ELR (cell line): ENCODE measurements at regions not wholly inside any gene's neighbourhood (a gene's known extent, or its start where the extent isn't known, plus 50 kb on each side); places are given as distances from the start of the nearest gene placed in this dataset.

ENCODE experiments used
- DNase-seq: peaks from one replicate; pipeline ENCODE4 v3.0.0-alpha.2; 2015; ENCODE audit warnings: low read depth

DNA sequence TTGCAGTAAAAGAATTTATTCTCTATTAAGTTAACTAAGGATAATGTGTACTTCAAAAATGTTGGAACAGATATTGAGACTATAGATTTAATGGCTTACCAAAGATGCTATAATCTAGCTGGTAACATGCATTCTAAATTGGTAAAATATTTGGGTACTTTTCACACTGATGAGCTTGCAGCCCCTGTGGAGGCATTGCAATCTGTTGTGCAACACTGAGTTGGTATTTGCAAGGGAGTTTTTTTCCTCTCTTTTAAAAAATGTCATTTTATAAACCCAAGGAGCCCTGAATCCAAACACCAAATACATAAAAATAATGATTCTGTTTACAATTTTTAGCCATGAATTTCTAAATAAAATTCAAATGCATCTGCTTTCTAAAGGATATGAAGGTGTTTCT is 944.8 kb downstream of the DTWD2 start:
- no peak for DNase-seq

DNA sequence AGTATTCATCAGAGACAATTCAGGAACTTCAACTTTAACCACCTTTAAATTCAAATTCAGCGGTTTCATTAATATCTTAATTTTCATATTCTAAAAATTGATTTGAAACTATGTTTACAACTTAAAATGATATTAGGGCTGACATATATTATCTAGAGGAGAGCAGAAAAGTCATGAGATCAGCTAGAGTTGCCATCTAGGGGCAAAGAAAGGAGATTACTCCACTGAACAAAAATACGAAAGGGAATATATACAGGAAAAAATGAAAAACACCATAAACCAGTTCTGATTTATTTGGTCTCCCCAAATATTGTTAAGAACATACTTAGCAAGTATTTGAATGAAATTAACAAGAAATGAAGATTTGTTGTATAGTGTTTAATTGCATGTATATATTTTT is 946.3 kb downstream of the DTWD2 start:
- DNase-seq: no peak

DNA sequence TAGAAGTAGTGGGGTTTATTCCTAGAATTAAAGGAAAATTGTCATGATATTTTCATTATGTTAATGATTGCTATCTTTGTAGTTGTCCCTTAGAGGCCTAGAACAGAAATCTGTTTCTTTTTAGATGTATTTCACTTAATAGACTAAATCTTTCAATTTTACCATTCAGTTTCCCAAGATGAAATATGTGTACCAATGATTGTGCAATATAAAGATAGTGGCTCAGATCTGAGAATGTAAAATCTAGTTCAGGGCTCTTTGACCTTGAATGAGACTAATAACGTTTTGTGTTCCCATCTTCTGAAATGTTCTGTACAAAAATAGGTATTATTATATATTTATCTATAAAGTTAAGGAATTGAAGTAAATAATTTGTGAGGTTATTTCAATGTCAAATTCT is 947.9 kb downstream of the DTWD2 start:
- DNase-seq: no peak

DNA sequence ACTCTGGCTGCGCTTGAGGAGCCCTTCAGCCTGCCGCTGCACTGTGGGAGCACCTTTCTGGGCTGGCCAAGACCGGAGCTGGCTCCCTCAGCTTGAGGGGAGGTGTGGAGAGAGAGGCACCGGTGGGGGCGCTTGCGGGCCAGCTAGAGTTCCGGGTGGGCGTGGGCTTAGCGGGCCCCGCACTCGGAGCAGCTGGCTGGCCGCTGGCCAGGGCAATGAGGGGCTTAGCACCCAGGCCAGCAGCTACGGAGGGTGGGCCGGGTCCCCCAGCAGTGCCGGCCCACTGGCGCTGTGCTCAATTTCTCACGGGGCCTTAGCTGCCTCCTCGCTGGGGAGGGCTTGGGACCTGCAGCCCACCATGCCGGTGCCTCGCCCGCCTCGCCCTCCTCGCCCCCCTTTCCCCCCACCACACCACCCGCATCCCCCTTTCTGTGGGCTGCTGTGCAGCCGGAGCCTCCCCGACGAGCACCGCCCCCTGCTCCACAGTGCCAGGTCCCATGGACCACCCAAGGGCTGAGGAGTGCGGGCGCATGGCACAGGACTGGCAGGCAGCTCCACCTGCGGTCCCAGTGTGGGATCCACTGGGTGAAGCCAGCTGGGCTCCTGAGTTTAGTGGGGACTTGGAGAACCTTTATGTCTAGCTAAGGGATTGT is 954.5 kb downstream of the DTWD2 start:
- no peak for DNase-seq

DNA sequence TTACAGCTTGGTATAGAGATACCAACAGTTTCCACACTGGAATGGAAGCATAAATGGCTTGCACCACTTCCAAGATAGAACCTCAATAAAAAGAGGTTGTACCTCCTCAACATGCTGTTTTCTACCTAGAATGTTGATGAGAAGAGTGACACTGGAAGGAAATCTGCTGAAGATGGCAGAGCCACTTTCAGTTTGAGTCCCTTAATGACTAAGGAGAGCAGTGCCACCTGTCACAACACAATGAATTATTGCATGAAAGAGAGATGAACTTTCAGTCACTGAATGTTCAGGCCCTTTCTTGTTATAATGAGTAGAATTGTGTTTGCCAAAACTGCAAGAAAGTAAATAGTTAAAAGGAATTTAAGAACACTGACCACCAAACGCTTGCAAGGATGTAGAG is 958.5 kb downstream of the DTWD2 start:
- no peak for DNase-seq

DNA sequence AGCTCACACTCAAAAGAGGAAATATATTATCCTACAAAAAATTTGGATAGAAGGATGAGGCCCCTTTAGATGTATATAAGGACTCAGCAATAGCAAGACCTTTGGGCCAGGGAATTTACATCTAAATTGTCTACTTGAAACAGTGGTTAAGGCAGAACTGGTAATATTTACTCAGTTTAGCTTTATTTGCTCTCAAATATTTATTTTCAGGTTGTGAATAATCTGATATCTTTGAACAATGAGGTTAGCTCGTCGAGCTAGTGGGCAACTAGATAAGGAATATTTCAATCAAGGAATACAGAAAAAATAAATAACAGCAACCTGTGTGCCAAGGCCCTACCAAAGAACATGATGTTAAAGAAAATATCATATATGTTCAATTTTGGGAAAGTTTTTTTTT is 966.3 kb downstream of the DTWD2 start:
- no peak for DNase-seq

DNA sequence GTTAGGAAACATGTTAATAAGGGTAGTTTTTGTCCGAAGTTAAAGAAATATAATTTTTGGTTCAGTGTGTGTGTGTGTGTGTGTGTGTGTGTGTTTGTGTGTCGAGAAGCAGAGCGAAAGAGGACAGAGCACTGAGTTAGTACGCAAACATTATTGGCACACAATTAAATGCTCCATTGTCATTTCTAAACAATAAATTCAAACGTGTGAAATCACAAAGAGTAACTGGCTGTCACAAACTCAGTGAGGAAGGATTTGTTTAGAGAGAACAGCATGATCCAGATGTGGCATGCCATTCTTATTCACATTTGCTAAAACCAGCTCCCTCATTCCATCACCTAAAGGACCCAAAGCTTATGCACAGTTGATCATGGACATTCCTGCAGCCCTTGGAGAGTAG is 970.8 kb downstream of the DTWD2 start:
- no peak for DNase-seq

DNA sequence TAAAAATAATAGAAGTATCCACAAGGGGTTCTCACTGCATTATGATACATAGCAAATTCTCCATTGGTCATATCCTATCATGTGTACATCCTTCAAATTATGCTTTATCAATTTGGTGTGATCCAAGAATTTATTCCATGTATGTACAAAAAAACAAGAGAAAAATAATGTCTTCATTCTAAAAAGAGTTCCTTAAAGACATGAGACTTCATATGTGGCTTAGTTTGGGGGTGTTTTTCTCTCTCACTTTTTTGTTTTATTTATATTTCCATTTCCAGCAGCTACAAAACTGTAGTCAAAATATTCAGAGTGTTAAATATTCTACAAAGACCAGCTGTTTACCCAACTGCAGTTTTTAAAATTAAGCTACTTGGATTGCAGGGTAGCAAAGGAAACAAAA is 972.0 kb downstream of the DTWD2 start:
- no peak for DNase-seq

DNA sequence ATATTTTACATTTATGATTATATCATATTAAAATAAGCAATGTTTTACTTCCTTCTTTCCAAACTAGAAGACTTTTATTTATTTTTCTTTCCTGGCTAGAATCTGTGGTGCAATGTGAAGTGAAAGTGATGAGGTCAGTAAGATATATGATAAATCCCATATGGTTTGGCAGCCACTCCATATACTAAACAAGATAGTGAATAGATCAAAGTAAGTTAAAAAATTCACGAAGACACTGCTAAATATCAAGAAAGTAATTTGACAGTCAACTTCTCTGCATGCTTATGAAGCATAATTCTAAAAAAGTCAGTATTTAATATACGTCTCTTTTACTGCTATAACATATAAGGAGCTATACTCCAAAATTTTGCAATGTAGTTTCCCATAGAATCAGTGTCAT is 972.8 kb downstream of the DTWD2 start:
- no peak for DNase-seq

DNA sequence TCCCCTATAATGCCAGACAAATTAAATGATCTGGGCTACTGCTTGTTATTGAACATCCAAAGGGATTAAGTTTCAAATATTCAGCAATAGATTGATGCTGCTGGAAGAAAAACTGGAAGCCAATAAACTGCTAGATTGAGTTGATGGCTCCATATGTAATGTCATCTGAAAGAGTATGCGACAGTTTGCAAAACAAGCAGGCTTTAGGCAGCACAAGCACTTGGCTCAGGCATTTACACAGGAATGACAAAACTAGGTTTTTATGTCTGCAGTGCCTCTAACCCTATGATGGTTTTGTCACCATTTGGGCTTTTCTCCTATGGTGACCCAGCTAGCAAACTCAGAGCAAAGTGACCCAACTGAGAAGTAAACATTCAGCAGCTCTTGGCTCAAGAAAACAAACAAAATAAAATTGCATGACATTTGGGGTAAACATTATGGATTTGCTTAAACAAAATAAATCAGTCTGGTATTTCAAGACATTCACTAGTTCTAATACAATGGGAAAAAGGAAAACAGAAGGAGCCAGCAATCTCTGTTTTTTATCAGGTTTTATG is 978.5 kb downstream of the DTWD2 start:
- no peak for DNase-seq

DNA sequence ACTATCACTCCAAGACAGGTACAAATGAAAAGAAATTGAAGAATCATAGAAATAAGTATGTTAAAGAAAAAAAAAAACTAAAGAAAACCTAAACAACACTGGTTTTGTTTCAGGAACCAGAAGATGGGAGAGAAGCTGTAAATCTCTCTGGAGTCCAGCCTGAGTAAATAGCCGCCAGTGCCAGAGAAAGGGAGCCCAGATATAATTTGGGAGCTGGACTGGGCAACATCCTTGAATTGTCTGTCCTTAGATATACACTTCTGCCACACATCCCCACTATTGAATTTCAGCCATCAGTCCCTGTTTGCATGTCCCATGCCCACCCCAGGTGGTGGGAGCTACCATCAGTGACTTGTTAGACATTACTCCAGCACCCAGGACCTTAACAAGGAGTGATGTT is 979.6 kb downstream of the DTWD2 start:
- DNase-seq: no peak

DNA sequence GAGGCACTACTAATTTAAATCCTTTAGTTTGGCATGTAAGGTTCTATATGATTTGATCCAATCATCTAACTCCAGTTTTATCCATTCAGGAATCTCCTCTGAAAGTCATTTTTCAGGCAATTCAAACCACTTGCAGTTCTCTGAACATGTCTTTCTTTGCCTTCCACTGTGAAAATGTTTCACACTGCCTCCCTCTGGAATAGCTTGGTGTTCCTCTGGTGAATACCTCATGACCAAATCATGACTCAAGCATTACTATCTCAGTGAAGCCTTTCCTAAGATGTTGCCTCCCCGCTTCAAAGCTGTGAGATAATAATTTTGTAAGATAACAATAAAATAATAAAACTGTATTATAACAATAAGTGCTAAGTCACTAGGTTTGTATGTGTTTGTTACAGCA is 981.1 kb downstream of the DTWD2 start:
- DNase-seq: no peak

DNA sequence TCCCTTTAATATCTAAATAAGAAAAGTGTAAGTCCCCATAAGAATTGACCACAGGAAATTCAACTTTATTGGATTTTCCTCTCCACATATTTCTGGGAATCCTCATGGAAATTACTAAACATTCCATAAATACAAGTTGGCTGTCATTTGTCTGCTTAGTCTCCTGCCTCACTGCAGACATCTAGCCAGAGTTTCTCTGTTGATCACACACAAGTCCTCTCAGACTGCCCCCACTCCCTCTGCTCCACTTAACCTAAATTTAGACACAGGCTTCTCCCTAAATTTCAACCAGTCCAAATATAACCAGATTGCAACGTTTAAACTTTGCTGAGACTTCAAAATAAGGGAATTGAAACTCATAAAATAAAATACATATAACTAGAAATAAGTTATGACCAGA is 982.1 kb downstream of the DTWD2 start:
- DNase-seq: no peak

DNA sequence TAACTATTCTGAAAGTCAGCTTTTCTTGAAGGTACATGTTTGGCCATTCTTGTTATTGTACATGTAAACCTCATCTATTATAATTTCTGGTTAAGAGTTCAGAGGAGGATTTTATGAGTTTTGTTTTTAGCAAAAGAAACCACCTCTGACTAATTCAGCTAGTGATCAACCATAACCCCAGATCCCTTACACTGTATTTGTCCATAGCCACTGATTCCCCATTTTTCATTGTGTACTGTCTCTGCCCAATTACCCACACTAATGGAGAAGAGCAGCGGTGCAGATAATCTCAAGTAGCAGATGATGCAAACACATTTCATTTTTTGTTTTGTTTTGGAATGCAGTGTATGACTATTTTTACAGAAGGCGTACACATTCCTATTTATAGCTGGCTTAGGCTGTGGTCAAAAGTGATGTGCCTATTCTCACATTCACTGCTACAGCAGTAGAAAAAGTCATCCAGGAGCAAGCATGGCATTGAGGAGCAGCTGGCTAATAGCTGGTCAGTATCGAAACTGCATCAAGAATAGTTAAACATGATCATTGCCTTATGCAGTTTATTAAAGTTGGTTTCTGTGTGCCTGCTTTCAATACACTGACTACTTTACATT is 988.3 kb downstream of the DTWD2 start:
- DNase-seq: no peak

DNA sequence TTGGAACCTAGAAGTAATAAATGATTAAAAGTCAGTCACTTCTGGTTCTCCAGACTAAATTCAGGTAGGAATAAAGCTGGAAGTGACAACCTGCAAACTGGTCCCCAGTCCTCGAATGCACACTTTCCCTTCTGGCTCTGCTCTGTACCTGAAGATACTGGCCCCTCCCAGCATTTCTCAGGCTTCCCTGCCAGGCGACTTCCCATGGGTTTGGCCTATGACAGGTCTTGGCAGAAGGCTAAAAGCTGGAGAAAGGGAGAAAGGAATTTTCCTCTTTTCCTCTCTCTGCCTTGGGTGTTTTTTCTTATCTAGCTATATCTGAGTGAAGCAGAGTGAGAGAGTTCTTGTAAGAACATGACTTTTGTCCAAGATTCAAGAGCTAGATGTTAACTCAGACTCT is 1005.7 kb downstream of the DTWD2 start:
- DNase-seq: no peak

DNA sequence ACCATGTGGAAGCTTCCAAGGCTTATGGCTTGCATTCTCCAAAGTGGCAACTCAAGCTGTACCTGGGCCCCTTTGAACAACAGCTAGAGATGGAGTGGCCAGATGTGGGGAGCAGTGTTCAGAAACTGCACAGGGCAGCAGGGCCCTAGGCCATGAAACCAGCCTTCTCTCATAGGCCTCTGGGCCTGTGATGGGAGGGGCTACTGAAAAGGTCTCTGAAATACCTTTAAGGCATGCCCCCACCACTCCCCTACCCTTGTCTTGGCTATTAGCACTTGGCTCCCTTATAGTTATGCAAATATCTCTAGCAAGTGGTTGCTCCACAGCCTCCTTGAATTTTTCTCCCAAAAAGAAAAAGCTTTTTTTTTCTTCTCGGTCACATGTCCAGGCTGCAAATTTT is 1014.6 kb downstream of the DTWD2 start:
- no peak for DNase-seq

DNA sequence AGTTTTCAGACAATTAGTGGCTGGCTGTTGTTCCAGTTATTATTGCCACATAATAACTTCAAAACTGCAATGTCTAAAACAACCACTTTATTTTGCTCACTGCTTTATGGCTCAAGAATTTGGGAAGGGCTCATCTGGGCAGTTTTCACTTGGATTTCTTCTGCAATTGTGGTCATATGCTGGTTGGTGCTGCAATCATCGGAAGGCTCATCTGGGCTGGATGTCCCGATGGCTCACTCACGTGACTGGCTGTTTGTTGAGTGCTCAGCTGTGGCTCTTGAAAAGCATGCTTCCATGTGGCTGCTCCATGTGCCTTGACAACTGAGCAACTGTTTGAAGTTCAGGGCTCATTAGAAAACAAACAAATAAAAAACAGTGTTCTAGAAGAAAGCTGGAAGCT is 1032.5 kb downstream of the DTWD2 start:
- DNase-seq: no peak

DNA sequence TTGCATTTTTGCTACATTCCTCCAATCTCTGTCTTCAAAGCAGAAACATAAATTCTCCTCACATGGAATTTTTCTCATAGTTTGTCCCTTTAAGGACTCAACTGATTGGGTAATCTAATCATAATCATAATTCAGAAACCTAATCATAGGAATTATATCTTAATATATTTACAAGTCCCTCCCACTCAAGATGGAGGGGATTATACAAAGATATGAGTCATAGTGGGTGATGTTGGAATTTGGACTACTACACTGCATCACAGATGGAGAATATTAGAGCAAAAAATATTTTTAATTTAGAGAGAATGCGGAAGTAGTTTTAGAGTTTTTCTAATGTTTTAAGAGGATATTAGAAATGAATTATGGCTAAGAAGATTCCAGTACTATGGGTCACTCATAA is 1034.0 kb downstream of the DTWD2 start:
- DNase-seq: no peak

DNA sequence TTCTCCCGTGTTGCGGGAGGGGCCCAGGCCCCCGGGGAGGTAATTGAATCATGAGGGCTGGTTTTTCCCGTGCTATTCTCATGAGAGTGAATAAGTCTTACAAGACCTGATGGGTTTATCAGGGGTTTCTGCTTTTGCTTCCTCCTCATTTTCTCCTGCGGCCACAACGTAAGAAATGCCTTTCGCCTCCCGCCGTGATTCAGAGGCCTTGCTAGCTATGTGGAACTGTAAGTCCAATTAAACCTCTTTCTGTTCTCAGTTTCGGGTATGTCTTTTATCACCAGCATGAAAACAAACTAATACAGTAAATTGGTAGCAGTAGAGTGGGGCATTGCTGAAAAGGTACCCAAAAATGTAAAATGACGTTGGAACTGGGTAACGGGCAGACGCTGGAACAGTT is 1035.1 kb downstream of the DTWD2 start:
- DNase-seq: no peak

DNA sequence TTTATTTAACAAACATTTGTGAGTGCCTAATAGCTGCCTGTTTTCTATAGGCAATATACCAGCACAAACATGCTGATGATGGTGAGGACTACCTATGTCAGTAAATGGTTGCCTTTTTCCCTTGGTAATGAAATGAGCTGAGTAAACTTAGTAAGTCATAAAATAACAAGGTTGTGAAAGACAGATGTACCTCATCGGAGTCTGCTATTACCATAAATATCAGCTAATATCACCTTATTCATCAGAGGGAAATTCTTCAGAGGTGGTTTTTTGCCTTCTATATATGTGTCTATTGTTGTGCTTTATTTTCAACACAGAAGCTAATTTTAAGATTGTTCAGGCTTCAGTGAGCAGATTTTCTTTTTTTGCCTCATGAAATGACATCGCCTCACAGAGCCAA is 1040.5 kb downstream of the DTWD2 start:
- no peak for DNase-seq

DNA sequence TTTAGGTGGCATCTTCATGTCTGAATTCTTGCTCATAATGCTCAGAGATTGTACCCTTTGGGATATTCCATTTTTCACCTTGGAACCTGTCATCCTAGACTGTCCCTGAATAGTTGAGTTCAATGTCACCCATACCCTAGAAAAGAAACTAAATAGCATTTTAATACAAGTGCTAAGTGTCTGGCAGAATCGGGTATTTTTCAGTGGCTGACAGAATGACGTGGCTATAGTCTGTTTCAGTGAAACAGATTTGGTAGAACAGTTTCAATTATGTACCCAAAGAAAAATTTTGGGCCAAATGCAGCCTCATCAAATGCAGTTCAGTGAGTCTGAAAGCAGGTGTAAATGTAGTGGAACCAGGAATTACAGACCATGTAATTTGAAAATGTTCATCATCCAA is 1041.2 kb downstream of the DTWD2 start:
- no peak for DNase-seq

DNA sequence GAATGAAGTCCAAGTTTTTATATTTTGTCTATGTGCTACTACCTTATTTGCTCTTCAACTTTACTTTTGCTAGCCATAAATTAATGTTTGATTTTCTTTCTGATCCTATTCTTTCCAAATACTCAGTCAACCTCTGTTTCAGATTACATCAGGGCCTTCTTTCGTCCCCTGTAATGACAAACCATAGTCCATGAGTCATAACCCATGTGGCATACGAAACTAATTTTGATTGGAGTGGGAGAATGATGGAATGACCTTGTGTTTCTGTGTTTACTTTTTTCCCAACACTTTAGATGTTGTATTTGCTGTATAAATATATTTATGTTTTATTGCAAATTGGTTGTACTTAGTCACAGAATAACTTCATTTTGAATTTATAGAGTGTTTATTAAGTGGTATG is 1043.1 kb downstream of the DTWD2 start:
- no peak for DNase-seq

DNA sequence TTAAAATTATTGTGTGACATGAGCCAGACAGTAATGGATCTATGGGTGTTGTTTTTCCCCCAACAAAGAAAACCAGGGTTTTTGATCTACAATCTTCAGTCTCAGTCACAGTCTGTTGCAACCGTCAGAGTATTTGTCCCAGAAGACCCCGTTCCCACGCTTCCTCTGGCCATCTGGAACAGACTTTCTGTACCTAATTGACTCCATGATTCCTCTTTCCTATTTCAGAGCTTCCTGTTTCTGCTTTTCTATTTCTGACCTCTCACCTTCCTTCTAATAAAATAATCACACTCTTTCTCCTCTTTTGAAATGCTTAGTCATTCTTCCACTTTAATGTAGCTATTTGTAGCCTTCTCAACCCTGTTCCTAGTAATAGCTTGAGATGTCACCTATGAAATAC is 1044.8 kb downstream of the DTWD2 start:
- no peak for DNase-seq

DNA sequence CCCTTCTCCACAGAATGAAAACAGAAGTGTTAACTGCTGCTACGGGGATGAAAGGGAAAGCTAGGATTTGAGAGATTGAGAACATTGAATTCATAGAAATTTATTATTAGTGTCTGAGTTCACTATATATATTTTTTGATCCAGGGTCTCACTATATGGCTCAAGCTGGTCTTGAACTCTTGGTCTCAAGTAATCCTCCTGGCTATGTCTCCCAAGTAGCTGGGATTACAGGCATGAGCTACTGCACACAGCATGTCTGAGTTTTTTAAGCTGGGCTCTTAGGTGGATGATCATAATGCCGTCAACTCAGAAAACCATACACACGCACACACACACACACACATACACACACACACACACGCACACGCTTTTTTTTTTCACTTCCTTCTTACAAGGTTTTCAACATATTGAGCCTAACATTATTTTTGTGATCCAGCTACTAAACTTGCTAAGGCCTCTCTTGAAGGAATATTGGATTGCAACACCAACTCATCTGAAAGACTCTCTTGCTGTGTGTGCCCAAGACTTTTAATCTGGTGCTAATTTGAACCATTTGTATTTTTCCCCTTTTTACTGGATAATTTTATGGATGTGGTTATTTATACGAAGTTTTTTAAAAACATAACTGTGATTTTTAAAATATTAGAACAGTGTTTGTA is 1045.4 kb downstream of the DTWD2 start:
- DNase-seq: no peak
